ENCODE measurements at regions not wholly inside any gene's neighbourhood (a gene's known extent, or its start where the extent isn't known, plus 50 kb on each side); places are given as distances from the start of the nearest gene placed in this dataset.

DNA sequence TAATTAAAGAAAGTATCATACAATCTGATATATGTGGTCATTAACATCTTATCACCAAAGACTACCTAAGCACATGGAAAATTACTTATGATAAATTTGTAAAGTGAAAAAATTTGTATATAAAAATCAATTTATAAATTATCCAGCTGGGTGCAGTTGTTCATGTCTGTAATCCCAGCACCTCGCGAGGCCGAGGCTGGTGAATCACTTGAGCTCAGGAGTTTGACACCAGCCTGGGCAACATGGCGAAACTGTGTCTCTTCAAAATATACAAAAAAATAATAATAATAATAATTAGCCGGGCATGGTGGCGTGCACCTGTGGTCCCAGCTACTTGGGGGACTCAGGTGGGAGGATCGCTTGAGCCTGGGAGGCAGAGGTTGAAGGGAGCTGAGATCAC is 82.8 kb upstream of the SYT6 start:
- TF ChIP-seq CTCF (IDR thresholded peaks at IDR 0.05) = no peak
- no peak for TF ChIP-seq POLR2A (IDR thresholded peaks at IDR 0.05)
- no peak for TF ChIP-seq POLR2AphosphoS5 (IDR thresholded peaks at IDR 0.05)
- TF ChIP-seq EP300 (IDR thresholded peaks at IDR 0.05) = no peak

Measured in sigmoid colon (tissue), 4 donors.